Keratinocyte (primary cell): ENCODE measurements at regions not wholly inside any gene's neighbourhood (a gene's known extent, or its start where the extent isn't known, plus 50 kb on each side); places are given as distances from the start of the nearest gene placed in this dataset.

Source experiments
- DNase-seq: peaks from one replicate; pipeline ENCODE4 v3.0.0-alpha.2; 2011; ENCODE audit warnings: low read depth, missing footprints, low spot score
- FAIRE-seq: peaks from 2 replicates; lab custom pipeline; 2011; peaks lifted over from hg19 to GRCh38; lab: Jason Lieb, UNC
- H2AFZ ChIP-seq: 2 replicates; pipeline ENCODE4 v1.6.0; 2012; ENCODE audit warnings: low read length, control low read depth, inconsistent platforms; ENCODE audit not compliant: control insufficient read depth
- H3K27ac ChIP-seq: 2 replicates; pipeline ENCODE4 v1.5.1; 2011; ENCODE audit warnings: low read length; ENCODE audit not compliant: control insufficient read depth, insufficient read depth
- H3K27me3 ChIP-seq: 3 replicates; pipeline ENCODE4 v1.6.0; 2011; ENCODE audit warnings: low read length; ENCODE audit not compliant: control insufficient read depth, insufficient read depth; ENCODE audit errors: extremely low read depth
- H3K36me3 ChIP-seq, 2 experiments: 2 replicates in 1 of 2; 3 replicates in 1 of 2; pipeline ENCODE4 v1.5.1; 2011; ENCODE audit warnings: low read length in 2 of 2, mild to moderate bottlenecking in 1 of 2; ENCODE audit not compliant: control insufficient read depth in 2 of 2, insufficient read depth in 2 of 2; ENCODE audit errors: extremely low read depth in 1 of 2
- H3K4me1 ChIP-seq: 3 replicates; pipeline ENCODE4 v1.5.1; 2011; ENCODE audit warnings: low read length; ENCODE audit not compliant: control insufficient read depth, insufficient read depth; ENCODE audit errors: extremely low read depth
- H3K4me2 ChIP-seq: 3 replicates; pipeline ENCODE4 v1.6.0; 2011; ENCODE audit warnings: low read depth, low read length; ENCODE audit not compliant: control insufficient read depth, insufficient read depth; ENCODE audit errors: extremely low read depth
- H3K4me3 ChIP-seq, 3 experiments: fragments of 200-600 bp in 1 of 3; sonication (generic) in 1 of 3; 2 replicates in 2 of 3; 3 replicates in 1 of 3; pipeline ENCODE4 v1.5.1; 2011 to 2016; ENCODE audit warnings: low read length in 3 of 3, mild to moderate bottlenecking in 3 of 3, control low read depth in 2 of 3, inconsistent platforms in 1 of 3, low read depth in 1 of 3, mixed read lengths in 1 of 3, mixed run types in 1 of 3, moderate library complexity in 1 of 3; ENCODE audit not compliant: control insufficient read depth in 2 of 3, insufficient read depth in 2 of 3; ENCODE audit errors: extremely low read depth in 1 of 3
- H3K79me2 ChIP-seq: 2 replicates; pipeline ENCODE4 v1.6.0; 2012; ENCODE audit warnings: low read length; ENCODE audit not compliant: control insufficient read depth, insufficient read depth
- H3K9ac ChIP-seq: 3 replicates; pipeline ENCODE4 v1.6.0; 2011; ENCODE audit warnings: low read length; ENCODE audit not compliant: control insufficient read depth, insufficient read depth; ENCODE audit errors: extremely low read depth
- H3K9me1 ChIP-seq: 3 replicates; pipeline ENCODE4 v1.6.0; 2011; ENCODE audit warnings: low read length; ENCODE audit not compliant: control insufficient read depth, insufficient read depth; ENCODE audit errors: extremely low read depth
- H3K9me3 ChIP-seq: 2 replicates; pipeline ENCODE4 v1.5.1; 2012; ENCODE audit warnings: low read depth, low read length; ENCODE audit not compliant: control insufficient read depth
- H4K20me1 ChIP-seq: 3 replicates; pipeline ENCODE4 v1.6.0; 2011; ENCODE audit warnings: low read length; ENCODE audit not compliant: control insufficient read depth, insufficient read depth; ENCODE audit errors: extremely low read depth
- CTCF ChIP-seq, 3 experiments: IDR thresholded peaks in 1 of 3; conservative IDR thresholded peaks in 1 of 3; optimal IDR thresholded peaks in 1 of 3; 2 replicates in 2 of 3; 3 replicates in 1 of 3; pipeline versions ENCODE3 to v1.5.1; 2011; ENCODE audit warnings: low read length in 3 of 3, mild to moderate bottlenecking in 3 of 3, moderate library complexity in 2 of 3, control low read depth in 1 of 3, inconsistent platforms in 1 of 3; ENCODE audit not compliant: insufficient read depth in 2 of 3; ENCODE audit errors: extremely low read depth in 1 of 3
- EZH2 ChIP-seq: IDR thresholded peaks from one replicate; pipeline ENCODE4 v1.6.1; 2012; ENCODE audit warnings: inconsistent platforms, mild to moderate bottlenecking, low read length, moderate library complexity
- dilution Hi-C: fragments of 300-500 bp; cut with MboI; formaldehyde crosslinking; loops from one replicate; pipeline ENCODE4 v1.7.0; 2020; ENCODE audit warnings: low sequenced_read_pairs; ENCODE audit not compliant: extremely low pct_ligation_motif_present

- TF ChIP-seq CTCF (optimal IDR thresholded peaks at IDR 0.05 in 1 of 3, IDR thresholded peaks at IDR 0.05 in 1 of 3, conservative IDR thresholded peaks at IDR 0.05 in 1 of 3; ENCODE audit: extremely low read depth in 1 of 3, insufficient read depth in 2 of 3, low read length in 3 of 3) (no peak), EZH2 (no peak)
- peaks cover 8% of the 10 kb centered on the region for H3K9me3 ChIP-seq
Measured at GRCh38 chr1:4308806-4309205, 345.6 kb upstream of the AJAP1 start.

GRCh38 chr1:4309676-4310320 lies 344.6 kb upstream of the AJAP1 start:
- H3K4me2 ChIP-seq = no peak overlapping the region
- no peak overlapping the region for H2AFZ ChIP-seq
- no peaks in the 10 kb centered on the region for H3K79me2 ChIP-seq
- H3K9ac ChIP-seq = no peak overlapping the region
- FAIRE-seq (no peak), DNase-seq (no peak)
- no peak overlapping the region for H3K27ac ChIP-seq
- H3K4me3 ChIP-seq = no peak overlapping the region
- no peaks in the 10 kb centered on the region for H3K4me1 ChIP-seq
- H3K9me3 ChIP-seq = peaks cover 10% of the 10 kb centered on the region
- dilution Hi-C loops = no loop called here
- TF ChIP-seq EZH2 (no peak), CTCF (optimal IDR thresholded peaks at IDR 0.05 in 1 of 3, IDR thresholded peaks at IDR 0.05 in 1 of 3, conservative IDR thresholded peaks at IDR 0.05 in 1 of 3; ENCODE audit: extremely low read depth in 1 of 3, insufficient read depth in 2 of 3, low read length in 3 of 3) (no peak)
- H3K27me3 ChIP-seq = no peaks in the 10 kb centered on the region
- no peaks in the 10 kb centered on the region for H3K9me1 ChIP-seq
- H3K36me3 ChIP-seq = no peaks in the 10 kb centered on the region
- no peaks in the 10 kb centered on the region for H4K20me1 ChIP-seq

More at GRCh38 chr1:4308806-4309205, 345.6 kb upstream of the AJAP1 start:
- no peak overlapping the region for H3K9ac ChIP-seq
- H3K27me3 ChIP-seq = no peaks in the 10 kb centered on the region
- H3K27ac ChIP-seq = no peak overlapping the region
- H3K4me2 ChIP-seq = no peak overlapping the region
- no peaks in the 10 kb centered on the region for H3K4me1 ChIP-seq
- no peak overlapping the region for H3K4me3 ChIP-seq
- H3K79me2 ChIP-seq = no peaks in the 10 kb centered on the region
- H2AFZ ChIP-seq = no peak overlapping the region
- dilution Hi-C loops = no loop called here
- FAIRE-seq (no peak), DNase-seq (no peak)
- H3K36me3 ChIP-seq = no peaks in the 10 kb centered on the region
- H4K20me1 ChIP-seq = no peaks in the 10 kb centered on the region
- H3K9me1 ChIP-seq = no peaks in the 10 kb centered on the region
